Central memory CD4-positive, alpha-beta T cell (primary cell): ENCODE measurements at regions not wholly inside any gene's neighbourhood (a gene's known extent, or its start where the extent isn't known, plus 50 kb on each side); places are given as distances from the start of the nearest gene placed in this dataset.

ENCODE experiments used
- DNase-seq: peaks from one replicate; pipeline ENCODE4 v3.0.0; 2022

- DNase-seq: no peak
Measured at GRCh38 chr4:107151173-107151572, 115.1 kb upstream of the DKK2 start.

- DNase-seq: no peak
Measured at GRCh38 chr4:107148904-107149303, 112.8 kb upstream of the DKK2 start.

DNA sequence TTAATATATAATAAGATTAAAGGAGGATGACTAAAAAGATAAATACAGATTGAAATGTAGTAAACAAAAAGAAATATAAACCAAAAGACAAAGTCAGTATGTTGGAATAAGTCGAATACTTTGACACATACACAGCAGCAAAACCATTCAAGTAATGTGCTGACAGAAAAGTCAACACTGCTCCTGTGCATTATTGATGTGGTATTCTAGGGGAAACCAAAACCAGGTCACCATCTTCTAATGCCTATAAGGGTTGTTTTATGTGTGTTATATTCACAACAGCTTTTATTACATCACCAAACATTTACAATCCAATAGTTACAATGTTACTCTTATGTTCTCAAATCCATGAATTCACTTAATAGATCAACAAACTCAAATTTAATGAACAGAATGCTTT, 111.8 kb upstream of the DKK2 start:
- DNase-seq: peak; percentile 38

- DNase-seq: no peak
Measured at GRCh38 chr4:107138433-107138832, 102.3 kb upstream of the DKK2 start.

DNA sequence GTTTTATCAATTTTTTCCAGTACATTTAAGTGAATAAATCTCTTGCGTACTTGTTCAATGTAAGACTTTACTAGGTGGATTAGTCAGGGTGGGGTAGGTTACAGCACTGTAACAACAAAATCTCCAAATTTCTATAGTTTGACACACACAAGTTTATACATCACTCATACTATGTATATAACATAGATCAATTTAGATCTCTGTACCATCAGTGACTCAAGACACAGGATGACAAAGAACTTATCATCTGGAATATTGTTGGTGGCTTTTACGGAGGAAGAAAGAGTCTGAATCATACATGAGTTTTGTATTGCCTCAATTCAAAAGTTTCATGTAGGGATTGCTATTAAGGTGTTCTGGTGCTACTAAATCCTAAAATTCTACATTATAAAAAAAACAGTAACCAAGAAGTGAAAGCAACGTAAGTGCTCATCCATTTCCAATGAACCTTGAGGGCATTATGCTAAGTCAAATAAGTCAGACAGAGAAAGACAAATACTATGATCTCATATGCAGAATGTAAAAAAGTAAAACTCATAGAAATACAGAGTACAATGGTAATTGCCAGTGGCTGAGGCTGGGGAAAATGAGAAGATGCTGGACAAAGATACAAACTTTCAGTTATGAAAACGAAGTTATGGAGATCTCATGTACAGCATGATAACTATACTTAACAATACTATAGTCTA, 98.0 kb upstream of the DKK2 start:
- DNase-seq: no peak

- no peak for DNase-seq
Measured at GRCh38 chr4:107131295-107131694, 95.2 kb upstream of the DKK2 start.

GRCh38 chr4:107130157-107130556, 94.0 kb upstream of the DKK2 start:
- no peak for DNase-seq

DNA sequence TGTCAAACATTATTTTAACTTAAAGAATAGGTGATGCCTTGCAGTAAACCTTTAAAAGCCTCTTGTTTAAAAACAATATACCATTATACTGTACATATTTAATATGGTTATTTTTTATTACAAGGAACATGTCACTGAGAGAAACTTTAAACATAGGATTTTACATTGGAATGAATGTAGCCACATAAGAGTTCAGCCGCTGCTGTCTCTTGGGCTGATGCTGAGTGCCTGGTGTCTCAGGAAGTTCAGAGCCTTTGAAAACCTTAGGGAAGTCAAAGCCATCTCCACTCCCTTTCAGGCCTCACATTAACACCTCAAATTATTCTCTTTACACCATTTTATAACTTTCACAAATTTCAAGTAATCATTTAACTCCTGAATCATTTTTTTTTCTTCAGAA, 93.5 kb upstream of the DKK2 start:
- no peak for DNase-seq

GRCh38 chr4:107129076-107129475, 93.0 kb upstream of the DKK2 start:
- no peak for DNase-seq

GRCh38 chr4:107128116-107128515, 92.0 kb upstream of the DKK2 start:
- no peak for DNase-seq

GRCh38 chr4:107125496-107125895, 89.4 kb upstream of the DKK2 start:
- DNase-seq: no peak

DNA sequence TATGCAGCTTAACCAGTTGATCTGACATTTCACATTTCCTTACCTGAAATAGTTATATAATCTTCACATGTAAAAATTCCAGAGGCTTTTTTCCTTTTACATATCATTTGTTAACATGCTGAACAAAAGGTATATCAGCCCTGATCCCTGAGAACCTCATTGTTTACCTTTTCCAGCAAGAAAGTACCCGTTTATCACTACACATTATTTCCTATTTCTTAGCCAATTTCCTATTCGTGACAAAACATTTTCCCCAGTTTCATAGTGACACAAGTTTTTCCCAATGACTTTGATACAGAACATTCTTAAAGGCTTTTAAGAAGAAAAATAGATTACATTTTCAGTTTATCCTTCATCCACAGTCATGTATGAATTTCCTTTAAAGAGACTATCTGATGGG, 86.6 kb upstream of the DKK2 start:
- no peak for DNase-seq

- no peak for DNase-seq
Measured at GRCh38 chr4:107120661-107121060, 84.5 kb upstream of the DKK2 start.

DNA sequence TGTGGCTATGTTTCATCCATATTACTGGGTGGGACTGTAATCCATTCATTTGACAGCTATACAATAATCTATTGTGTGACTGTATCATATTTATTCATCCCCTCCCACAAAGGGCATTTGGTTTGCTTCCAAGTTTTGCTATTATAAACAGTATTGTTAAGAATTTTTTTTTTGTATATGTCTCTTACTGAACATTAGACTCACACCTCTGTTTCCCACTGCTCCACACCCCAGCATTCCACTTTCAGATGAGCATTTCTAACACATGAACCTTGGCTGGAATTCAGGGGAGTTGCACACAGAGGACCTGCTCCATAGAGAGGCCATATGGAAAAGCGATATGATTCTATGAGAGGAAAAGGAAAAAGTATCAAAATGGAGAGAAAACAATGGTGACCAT, 81.6 kb upstream of the DKK2 start:
- no peak for DNase-seq

- no peak for DNase-seq
Measured at GRCh38 chr4:107115185-107115847, 79.2 kb upstream of the DKK2 start.

DNA sequence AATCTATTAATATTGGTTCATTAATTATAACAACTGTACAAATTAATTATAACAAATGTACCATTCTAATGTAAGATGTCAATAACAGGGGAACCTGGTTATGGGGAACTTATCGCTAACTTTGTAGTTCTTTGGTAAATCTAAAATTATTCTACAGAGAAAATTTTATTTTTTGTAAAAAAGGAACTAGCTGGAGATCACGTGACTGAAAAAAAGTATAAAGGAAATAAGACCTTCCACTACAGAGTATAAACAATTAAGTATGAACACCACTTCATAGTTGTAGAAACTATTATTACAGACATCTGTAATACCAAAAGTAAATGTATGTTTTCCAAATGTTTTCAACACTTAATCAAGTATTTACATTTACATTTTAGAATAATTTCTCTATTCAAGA, 77.9 kb upstream of the DKK2 start:
- no peak for DNase-seq

DNA sequence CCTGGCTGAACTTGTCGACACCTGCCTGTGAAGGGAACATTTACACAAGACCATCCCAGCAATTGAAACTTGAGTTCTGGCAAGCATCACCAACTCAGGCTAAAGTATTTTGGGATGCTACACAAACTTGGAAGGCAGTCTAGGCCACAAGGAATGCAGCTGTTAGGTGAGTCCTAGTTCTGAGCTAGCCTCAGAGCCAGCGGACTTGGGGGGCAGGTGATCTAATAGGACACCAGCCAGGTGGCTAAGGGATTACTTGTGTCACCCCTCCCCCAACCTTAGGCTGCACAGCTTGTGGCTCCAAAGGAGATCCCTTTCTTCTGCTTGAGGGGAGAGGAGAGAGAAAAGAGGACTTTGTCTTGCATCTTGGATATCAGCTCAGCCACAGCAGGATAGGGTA, 62.3 kb upstream of the DKK2 start:
- no peak for DNase-seq

DNA sequence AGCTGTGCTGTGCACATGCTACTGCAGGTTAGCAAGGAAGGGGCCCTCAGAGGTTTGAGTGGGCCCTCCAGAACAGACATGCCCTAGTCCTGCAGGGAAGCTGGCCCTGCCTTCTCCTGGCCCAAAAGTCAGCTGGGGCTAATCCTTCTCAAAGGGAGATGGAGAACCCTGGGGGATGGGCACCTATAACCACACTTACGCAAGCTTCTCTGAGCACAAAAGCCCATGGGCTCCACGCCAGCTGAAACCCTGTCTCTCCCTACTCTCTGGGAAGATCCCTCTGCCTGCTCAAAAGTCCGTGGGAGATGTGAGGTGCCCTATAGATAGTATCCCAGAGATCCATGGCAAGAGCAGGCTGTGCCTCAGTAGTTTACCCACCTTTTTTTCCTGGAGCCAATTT, 58.9 kb upstream of the DKK2 start:
- DNase-seq: no peak

- DNase-seq: peak; percentile 33
Measured at GRCh38 chr4:107094332-107094731, 58.2 kb upstream of the DKK2 start.
